ENCODE measurements at regions not wholly inside any gene's neighbourhood (a gene's known extent, or its start where the extent isn't known, plus 50 kb on each side); places are given as distances from the start of the nearest gene placed in this dataset.
"Not testable (repeated sequence)": the region's sequence is repeated elsewhere in the genome, so short reads cannot be mapped to it uniquely, and the experiment has no call there.

- DNase-seq = no peak
Measured at GRCh38 chr2:103387888-103388287, 626.1 kb downstream of the TMEM182 start.

GRCh38 chr2:103396152-103396551, 634.3 kb downstream of the TMEM182 start:
- no peak for DNase-seq

GRCh38 chr2:103401621-103402020, 639.8 kb downstream of the TMEM182 start:
- DNase-seq = no peak

- DNase-seq = no peak
Measured at GRCh38 chr2:103402336-103402735, 640.5 kb downstream of the TMEM182 start.

- no peak for DNase-seq
Measured at GRCh38 chr2:103402944-103403343, 641.1 kb downstream of the TMEM182 start.

- DNase-seq = not testable (repeated sequence)
Measured at GRCh38 chr2:103403388-103403787, 641.6 kb downstream of the TMEM182 start.

DNA sequence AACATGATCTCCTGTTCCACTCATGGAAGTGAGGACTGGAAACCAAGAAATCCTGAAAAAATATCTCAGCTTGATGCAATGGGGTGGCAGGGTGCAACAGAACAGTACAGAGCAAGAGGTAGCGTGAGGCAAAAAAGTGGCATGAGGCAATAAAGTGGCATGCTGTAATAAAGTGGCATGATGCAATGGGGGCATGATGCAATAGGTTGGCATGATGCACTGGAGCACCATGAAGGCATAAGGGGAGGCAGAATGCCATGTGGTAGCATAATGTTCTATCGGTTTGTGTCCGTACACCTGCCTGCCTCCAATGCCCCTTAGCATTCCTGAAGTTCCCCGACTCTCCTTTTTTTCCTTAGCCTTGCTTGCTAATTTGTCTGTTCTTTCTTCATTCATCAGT, 648.4 kb downstream of the TMEM182 start:
- no peak for DNase-seq

- no peak for DNase-seq
Measured at GRCh38 chr2:103419506-103419905, 657.7 kb downstream of the TMEM182 start.

GRCh38 chr2:103423100-103423499, 661.3 kb downstream of the TMEM182 start:
- DNase-seq = no peak

- DNase-seq = no peak
Measured at GRCh38 chr2:103427567-103427966, 665.7 kb downstream of the TMEM182 start.

DNA sequence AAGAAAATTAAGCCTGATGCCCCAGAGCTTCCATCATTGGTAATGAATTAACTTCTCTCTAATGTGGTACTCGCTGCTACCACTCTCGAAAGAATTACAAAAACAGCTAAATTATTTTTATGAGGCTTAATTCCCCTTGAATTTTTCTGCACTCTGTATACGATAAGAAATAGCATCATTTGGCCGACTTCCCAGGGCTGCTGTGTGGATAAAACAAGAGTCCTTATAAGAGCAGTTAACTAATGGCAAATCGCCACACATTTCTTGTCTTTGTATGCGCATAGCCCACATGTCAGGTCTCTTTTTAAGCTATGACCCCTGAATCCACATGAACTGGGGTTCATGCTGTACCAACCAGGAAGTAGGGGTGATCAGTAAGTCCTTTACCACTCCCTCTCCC, 668.4 kb downstream of the TMEM182 start:
- no peak for DNase-seq

- DNase-seq = no peak
Measured at GRCh38 chr2:103435010-103435409, 673.2 kb downstream of the TMEM182 start.

- DNase-seq = no peak
Measured at GRCh38 chr2:103437161-103437560, 675.3 kb downstream of the TMEM182 start.

DNA sequence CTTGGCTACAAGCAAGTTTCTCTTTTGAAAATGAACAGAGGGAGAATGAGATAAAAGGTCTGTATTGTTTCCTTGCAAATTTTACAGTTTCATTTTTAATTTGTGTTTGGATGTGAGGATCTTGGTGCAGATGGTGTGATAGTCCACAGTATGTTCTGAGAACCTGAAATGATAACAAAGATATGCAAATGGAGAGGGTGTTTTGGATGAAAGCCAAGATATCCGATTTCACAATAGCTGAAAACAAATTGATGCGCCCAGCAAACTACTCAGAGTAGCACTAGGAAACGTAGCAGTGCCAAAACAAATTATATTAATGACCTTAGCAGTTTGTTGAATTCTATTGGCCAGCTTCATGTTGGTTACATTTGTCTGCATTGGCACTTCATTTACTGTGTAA, 683.5 kb downstream of the TMEM182 start:
- peak; percentile 82 for DNase-seq

DNA sequence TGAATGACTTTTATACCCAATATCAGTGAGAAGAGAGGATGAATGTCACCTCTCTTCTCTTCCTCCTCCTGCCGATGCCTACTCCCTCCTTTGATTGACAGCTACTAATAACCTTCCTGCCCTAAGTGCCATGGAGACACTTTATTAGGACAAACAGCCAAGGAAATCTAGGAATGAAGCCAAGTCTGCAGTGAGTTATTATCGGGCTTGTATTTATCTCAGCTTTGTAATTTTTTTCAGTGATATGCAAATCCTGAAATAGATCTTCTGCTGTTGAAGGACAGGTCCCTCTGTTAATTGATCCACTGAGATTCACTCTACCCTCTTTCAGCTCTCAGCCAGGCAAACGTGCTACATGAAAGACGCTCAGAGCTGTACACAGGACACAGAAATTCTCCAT, 686.7 kb downstream of the TMEM182 start:
- DNase-seq = peak; percentile 54

- DNase-seq = no peak
Measured at GRCh38 chr2:103451283-103451682, 689.5 kb downstream of the TMEM182 start.

- DNase-seq = no peak
Measured at GRCh38 chr2:103459283-103459682, 697.5 kb downstream of the TMEM182 start.

- no peak for DNase-seq
Measured at GRCh38 chr2:103462101-103462500, 700.3 kb downstream of the TMEM182 start.

GRCh38 chr2:103462712-103463111, 700.9 kb downstream of the TMEM182 start:
- DNase-seq = no peak

DNA sequence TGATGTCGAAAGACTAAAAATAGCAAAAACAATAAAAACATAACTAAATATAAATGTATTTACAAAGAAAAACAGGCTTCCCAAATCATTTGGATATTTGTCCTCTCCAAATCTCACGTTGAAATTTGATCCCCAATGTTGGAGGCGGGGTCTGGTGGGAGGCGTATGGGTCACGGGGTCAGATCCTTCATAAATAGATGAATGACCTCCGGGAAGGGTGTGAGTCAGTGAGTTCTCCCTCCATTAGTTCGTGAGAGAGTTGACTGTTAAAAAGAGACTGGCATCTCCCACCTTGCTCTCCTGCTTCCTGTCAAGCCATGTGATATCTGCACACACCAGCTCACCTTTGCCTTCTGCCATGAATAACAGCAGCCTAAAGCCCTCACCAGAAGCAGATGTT, 703.0 kb downstream of the TMEM182 start:
- DNase-seq = no peak

DNA sequence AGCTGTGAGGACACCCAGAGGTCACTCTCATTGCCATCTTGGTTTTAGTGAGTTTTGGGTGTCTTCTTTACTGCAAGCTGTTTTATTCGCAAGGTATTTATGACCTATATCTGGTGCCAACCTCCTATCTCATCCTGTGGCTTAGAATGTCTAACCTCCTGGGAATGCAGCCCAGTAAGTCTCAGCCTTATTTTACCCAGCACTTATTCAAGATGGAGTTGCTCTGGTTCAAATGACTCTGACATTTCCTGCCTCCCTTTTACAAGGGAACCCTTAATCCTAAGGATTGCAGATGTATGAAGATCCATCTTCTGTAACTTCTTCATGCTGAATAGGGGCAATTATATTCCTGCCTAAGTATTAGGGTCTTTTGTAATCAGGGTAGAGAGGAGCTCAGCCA, 708.0 kb downstream of the TMEM182 start:
- DNase-seq = no peak

DNA sequence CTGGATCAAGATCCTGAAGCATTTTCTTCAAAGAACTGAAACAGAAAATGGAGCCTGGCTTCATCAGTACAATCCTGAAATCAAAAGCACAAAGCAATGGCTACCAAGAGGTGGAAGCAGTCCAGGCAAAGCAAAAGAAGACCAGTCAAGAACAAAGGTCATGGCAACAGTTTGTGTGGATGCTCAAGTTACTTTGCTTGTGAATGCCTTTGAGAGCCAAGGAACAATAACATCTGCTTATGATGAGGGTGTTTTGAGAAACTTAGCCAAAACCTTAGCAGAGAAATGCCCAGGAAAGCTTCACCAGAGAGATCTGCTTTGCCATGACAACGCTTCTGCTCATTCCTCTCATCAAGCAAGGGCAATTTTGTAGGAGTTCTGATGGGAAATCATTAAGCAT, 723.1 kb downstream of the TMEM182 start:
- no peak for DNase-seq

DNA sequence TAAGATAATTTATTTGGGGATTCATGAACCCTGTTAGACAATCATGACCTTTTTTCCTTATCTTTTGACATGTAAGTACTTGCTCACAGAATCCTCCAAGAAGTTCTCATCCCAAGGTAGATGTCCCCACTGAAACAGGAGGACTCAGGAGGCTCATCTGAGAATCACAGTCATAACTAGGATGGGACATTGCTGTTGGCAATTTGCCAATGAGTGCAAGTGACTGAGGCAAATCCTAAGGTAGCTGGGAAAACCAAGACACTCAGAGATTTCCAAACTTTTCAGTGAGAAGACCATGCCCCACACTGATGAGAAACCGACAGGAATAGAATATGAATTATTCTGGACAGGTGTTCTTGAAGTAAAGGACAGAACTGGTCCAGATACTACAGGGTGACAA, 735.0 kb downstream of the TMEM182 start:
- no peak for DNase-seq

GRCh38 chr2:103506812-103507211, 745.0 kb downstream of the TMEM182 start:
- no peak for DNase-seq

- DNase-seq = no peak
Measured at GRCh38 chr2:103512442-103512841, 750.6 kb downstream of the TMEM182 start.

GRCh38 chr2:103520547-103520946, 758.7 kb downstream of the TMEM182 start:
- DNase-seq = no peak
